ENCODE measurements at regions not wholly inside any gene's neighbourhood (a gene's known extent, or its start where the extent isn't known, plus 50 kb on each side); places are given as distances from the start of the nearest gene placed in this dataset.
A peak's percentile ranks its signal among the peaks of the same experiment; 100 is the strongest.
"Not testable (repeated sequence)": the region's sequence is repeated elsewhere in the genome, so short reads cannot be mapped to it uniquely, and the experiment has no call there.

GRCh38 chr2:87574193-87575119, 173.4 kb upstream of the PLGLB2 start:
- no CpG with 5 or more reads among the region's 10 CpGs for WGBS, 2 donors (ENCODE audit: low coverage in 1 of 2)
- H3K9me3 ChIP-seq, ATAC-seq, H3K27me3 ChIP-seq, H3K36me3 ChIP-seq, H3K4me3 ChIP-seq, H3K4me1 ChIP-seq, H3K27ac ChIP-seq: not testable (repeated sequence)

- ATAC-seq, H3K4me3 ChIP-seq, H3K27ac ChIP-seq, H3K36me3 ChIP-seq, H3K27me3 ChIP-seq, H3K4me1 ChIP-seq, H3K9me3 ChIP-seq: not testable (repeated sequence)
- WGBS, 2 donors (ENCODE audit: low coverage in 1 of 2) = 53 to 67% methylated on average over 2 to 3 of the region's 5 CpGs
These were observed 172.7 kb upstream of the PLGLB2 start for GRCh38 chr2:87575138-87575537.

- not testable (repeated sequence) for H3K9me3 ChIP-seq, H3K27me3 ChIP-seq, ATAC-seq, H3K4me3 ChIP-seq, H3K4me1 ChIP-seq, H3K36me3 ChIP-seq, H3K27ac ChIP-seq
- no CpG with 5 or more reads among the region's 2 CpGs for WGBS, 2 donors (ENCODE audit: low coverage in 1 of 2)
These were observed 170.5 kb upstream of the PLGLB2 start for GRCh38 chr2:87577358-87577757.

GRCh38 chr2:87582152-87582551, 165.7 kb upstream of the PLGLB2 start:
- ATAC-seq = not testable (repeated sequence)

GRCh38 chr2:87582579-87582978, 165.3 kb upstream of the PLGLB2 start:
- not testable (repeated sequence) for H3K9me3 ChIP-seq, H3K4me3 ChIP-seq, H3K4me1 ChIP-seq, ATAC-seq, H3K36me3 ChIP-seq, H3K27ac ChIP-seq, H3K27me3 ChIP-seq

More at GRCh38 chr2:87582152-87582551, 165.7 kb upstream of the PLGLB2 start:
- not testable (repeated sequence) for H3K27ac ChIP-seq, H3K27me3 ChIP-seq, H3K4me3 ChIP-seq, H3K36me3 ChIP-seq, H3K4me1 ChIP-seq, H3K9me3 ChIP-seq
- WGBS, 2 donors (ENCODE audit: low coverage in 1 of 2) = no CpG with 5 or more reads among the region's 4 CpGs

GRCh38 chr2:87583370-87583769, 164.5 kb upstream of the PLGLB2 start:
- not testable (repeated sequence) for H3K27ac ChIP-seq, H3K9me3 ChIP-seq, H3K36me3 ChIP-seq, H3K4me3 ChIP-seq, H3K4me1 ChIP-seq, ATAC-seq, H3K27me3 ChIP-seq
- no CpG with 5 or more reads among the region's 2 CpGs for WGBS, 2 donors (ENCODE audit: low coverage in 1 of 2)

GRCh38 chr2:87583803-87584202, 164.1 kb upstream of the PLGLB2 start:
- peak overlapping the region in 1 of 2 donors; percentile 39 for H3K4me3 ChIP-seq
- not testable (repeated sequence) for ATAC-seq, H3K27ac ChIP-seq, H3K9me3 ChIP-seq, H3K36me3 ChIP-seq, H3K4me1 ChIP-seq, H3K27me3 ChIP-seq
- 61 to 100% methylated on average over 1 to 7 of the region's 15 CpGs for WGBS, 2 donors (ENCODE audit: low coverage in 1 of 2)

- no CpG with 5 or more reads among the region's 35 CpGs for WGBS, 2 donors (ENCODE audit: low coverage in 1 of 2)
- not testable (repeated sequence) for H3K36me3 ChIP-seq, H3K9me3 ChIP-seq, H3K27me3 ChIP-seq, H3K4me1 ChIP-seq
- ATAC-seq = peak; percentile 80
- H3K27ac ChIP-seq = peak overlapping the region in 1 of 4 donors; percentile 35
- peak overlapping the region; percentile 3 to 39 for H3K4me3 ChIP-seq
These were observed 163.5 kb upstream of the PLGLB2 start for GRCh38 chr2:87584268-87584906.

- not testable (repeated sequence) for H3K36me3 ChIP-seq, H3K27me3 ChIP-seq, H3K4me3 ChIP-seq, H3K27ac ChIP-seq, H3K4me1 ChIP-seq, H3K9me3 ChIP-seq, ATAC-seq
- no CpG with 5 or more reads among the region's 1 CpG for WGBS, 2 donors (ENCODE audit: low coverage in 1 of 2)
These were observed 160.0 kb upstream of the PLGLB2 start for GRCh38 chr2:87587934-87588333.

GRCh38 chr2:87592974-87593373, 154.9 kb upstream of the PLGLB2 start:
- H3K27ac ChIP-seq, ATAC-seq, H3K9me3 ChIP-seq, H3K27me3 ChIP-seq, H3K4me3 ChIP-seq, H3K36me3 ChIP-seq: not testable (repeated sequence)
- H3K4me1 ChIP-seq = peaks cover 0 to 12% (median 2%) of the 10 kb centered on the region in 3 donors
- WGBS, 2 donors (ENCODE audit: low coverage in 1 of 2) = 89% methylated on average over 3 of the region's 4 CpGs; no CpG with 5 or more reads in 1 of the 2 donors

GRCh38 chr2:87593784-87594610, 153.9 kb upstream of the PLGLB2 start:
- H3K36me3 ChIP-seq, H3K9me3 ChIP-seq, H3K4me3 ChIP-seq, H3K27me3 ChIP-seq: not testable (repeated sequence)
- peak overlapping the region in 2 of 4 donors; percentile 54 to 64 for H3K27ac ChIP-seq
- ATAC-seq = peak; percentile 83
- WGBS, 2 donors (ENCODE audit: low coverage in 1 of 2) = no CpG with 5 or more reads among the region's 10 CpGs
- H3K4me1 ChIP-seq = peaks cover 0 to 12% (median 2%) of the 10 kb centered on the region in 3 donors

- Histone ChIP-seq H3K27ac (peak overlapping the region in 2 of 4 donors; percentile 54 to 64), H3K4me1 (peaks cover 0 to 12% (median 2%) of the 10 kb centered on the region in 3 donors)
- not testable (repeated sequence) for H3K27me3 ChIP-seq, H3K36me3 ChIP-seq, H3K9me3 ChIP-seq, ATAC-seq, H3K4me3 ChIP-seq
- no CpG with 5 or more reads among the region's 7 CpGs for WGBS, 2 donors (ENCODE audit: low coverage in 1 of 2)
These were observed 153.3 kb upstream of the PLGLB2 start for GRCh38 chr2:87594611-87594992.

- not testable (repeated sequence) for H3K36me3 ChIP-seq, H3K9me3 ChIP-seq, H3K27me3 ChIP-seq, H3K4me3 ChIP-seq, ATAC-seq
- Histone ChIP-seq H3K4me1 (peaks cover 0 to 12% (median 2%) of the 10 kb centered on the region in 3 donors), H3K27ac (peak overlapping the region in 2 of 4 donors; percentile 54 to 64)
- no CpG with 5 or more reads among the region's 6 CpGs for WGBS, 2 donors (ENCODE audit: low coverage in 1 of 2)
These were observed 152.9 kb upstream of the PLGLB2 start for GRCh38 chr2:87595017-87595416.
